ENCODE measurements at regions not wholly inside any gene's neighbourhood (a gene's known extent, or its start where the extent isn't known, plus 50 kb on each side); places are given as distances from the start of the nearest gene placed in this dataset.

- no peak overlapping the region for H3K4me3 ChIP-seq (ENCODE audit: control insufficient read depth, low read depth, low read length)
- no peak for DNase-seq (ENCODE audit: low read depth)
- TF ChIP-seq CTCF (conservative IDR thresholded peaks at IDR 0.05; ENCODE audit: control insufficient read depth, insufficient read depth, low read depth, low read length), result no peak
These were observed 135.4 kb upstream of the REG3A start for GRCh38 chr2:79294994-79295393.

- TF ChIP-seq CTCF (conservative IDR thresholded peaks at IDR 0.05; ENCODE audit: control insufficient read depth, insufficient read depth, low read depth, low read length), result no peak
- H3K4me3 ChIP-seq (ENCODE audit: control insufficient read depth, low read depth, low read length), result no peak overlapping the region
- no peak for DNase-seq (ENCODE audit: low read depth)
These were observed 133.4 kb upstream of the REG3A start for GRCh38 chr2:79292958-79293315.

- no peak overlapping the region for H3K4me3 ChIP-seq (ENCODE audit: control insufficient read depth, low read depth, low read length)
- DNase-seq (ENCODE audit: low read depth), result no peak
- TF ChIP-seq CTCF (conservative IDR thresholded peaks at IDR 0.05; ENCODE audit: control insufficient read depth, insufficient read depth, low read depth, low read length), result no peak
These were observed 132.8 kb upstream of the REG3A start for GRCh38 chr2:79292239-79292957.

- no peak overlapping the region for H3K4me3 ChIP-seq (ENCODE audit: control insufficient read depth, low read depth, low read length)
- TF ChIP-seq CTCF (conservative IDR thresholded peaks at IDR 0.05; ENCODE audit: control insufficient read depth, insufficient read depth, low read depth, low read length), result no peak
- no peak for DNase-seq (ENCODE audit: low read depth)
These were observed 116.3 kb upstream of the REG3A start for GRCh38 chr2:79275863-79276262.

- no peak for DNase-seq (ENCODE audit: low read depth)
- no peak for TF ChIP-seq CTCF (conservative IDR thresholded peaks at IDR 0.05; ENCODE audit: control insufficient read depth, insufficient read depth, low read depth, low read length)
- no peak overlapping the region for H3K4me3 ChIP-seq (ENCODE audit: control insufficient read depth, low read depth, low read length)
These were observed 115.6 kb upstream of the REG3A start for GRCh38 chr2:79275197-79275596.

- no peak for TF ChIP-seq CTCF (conservative IDR thresholded peaks at IDR 0.05; ENCODE audit: control insufficient read depth, insufficient read depth, low read depth, low read length)
These were observed 113.1 kb upstream of the REG3A start for GRCh38 chr2:79272616-79273015.

GRCh38 chr2:79271456-79271855 lies 111.9 kb upstream of the REG3A start:
- no peak overlapping the region for H3K4me3 ChIP-seq (ENCODE audit: control insufficient read depth, low read depth, low read length)
- DNase-seq (ENCODE audit: low read depth), result no peak
- TF ChIP-seq CTCF (conservative IDR thresholded peaks at IDR 0.05; ENCODE audit: control insufficient read depth, insufficient read depth, low read depth, low read length), result no peak

More at GRCh38 chr2:79272616-79273015, 113.1 kb upstream of the REG3A start:
- no peak for DNase-seq (ENCODE audit: low read depth)
- no peak overlapping the region for H3K4me3 ChIP-seq (ENCODE audit: control insufficient read depth, low read depth, low read length)

All from fibroblast of mammary gland (primary cell).